K562 (cell line): ENCODE measurements at regions not wholly inside any gene's neighbourhood (a gene's known extent, or its start where the extent isn't known, plus 50 kb on each side); places are given as distances from the start of the nearest gene placed in this dataset.
A peak's percentile ranks its signal among the peaks of the same experiment; 100 is the strongest.

ENCODE experiments used
- CBX3 ChIP-seq, 2 experiments: IDR thresholded peaks; 1 replicate in 1 of 2; 2 replicates in 1 of 2; pipeline ENCODE4 v1.6.1; 2012; ENCODE audit warnings: inconsistent platforms in 2 of 2, low read length in 2 of 2, borderline replicate concordance in 1 of 2, control low read depth in 1 of 2
- CTBP1 ChIP-seq: fragments of 450-650 bp; IDR thresholded peaks from 2 replicates; pipeline ENCODE4 v1.6.1; 2016; ENCODE audit warnings: borderline replicate concordance
- FOXA3 ChIP-seq, 2 experiments: fragments of 450-650 bp in 1 of 2; sonication (generic) in 1 of 2; formaldehyde crosslinking; IDR thresholded peaks in 1 of 2; conservative IDR thresholded peaks in 1 of 2; 2 replicates each; pipeline versions ENCODE4 v1.4.0 to v1.8.0; 2020 to 2022; ENCODE audit warnings: mild to moderate bottlenecking in 2 of 2, missing genetic modification reagents in 1 of 2
- GATA2 ChIP-seq: sonication (generic); formaldehyde crosslinking; IDR thresholded peaks from 2 replicates; pipeline ENCODE4 v1.4.0; 2020; ENCODE audit warnings: mild to moderate bottlenecking, missing genetic modification reagents
- HMG20A ChIP-seq: fragments of 450-650 bp; formaldehyde crosslinking; conservative IDR thresholded peaks from 2 replicates; pipeline ENCODE4 v1.4.0; 2020; ENCODE audit warnings: mild to moderate bottlenecking, mixed read lengths
- MCM7 ChIP-seq, 2 experiments: fragments of 450-650 bp; IDR thresholded peaks; 2 replicates each; pipeline ENCODE4 v1.6.1; 2016 to 2018
- MGA ChIP-seq: fragments of 450-650 bp; IDR thresholded peaks from 2 replicates; pipeline ENCODE4 v1.6.1; 2016; ENCODE audit warnings: mild to moderate bottlenecking, moderate library complexity
- MYC ChIP-seq, 2 experiments: fragments of 250-450 bp in 1 of 2; sonication (Bioruptor Pico) in 1 of 2; IDR thresholded peaks; 2 replicates each; pipeline versions ENCODE4 v1.5.1 to v1.6.1; 2012 to 2021; ENCODE audit warnings: low read depth in 2 of 2, borderline replicate concordance in 1 of 2, improper control_type of control experiment in 1 of 2, low read length in 1 of 2, mild to moderate bottlenecking in 1 of 2, moderate library complexity in 1 of 2
- NCOA4 ChIP-seq: fragments of 450-650 bp; IDR thresholded peaks from 2 replicates; pipeline ENCODE4 v1.6.1; 2018; ENCODE audit warnings: mild to moderate bottlenecking; ENCODE audit not compliant: partially characterized antibody
- PHB2 ChIP-seq: fragments of 450-650 bp; IDR thresholded peaks from 2 replicates; pipeline ENCODE4 v1.6.1; 2017; ENCODE audit warnings: low read depth
- RCOR1 ChIP-seq, 2 experiments: IDR thresholded peaks; 2 replicates each; pipeline ENCODE4 v1.6.1; 2012; ENCODE audit warnings: low read depth in 2 of 2, low read length in 2 of 2, borderline replicate concordance in 1 of 2, improper control_type of control experiment in 1 of 2
- XRCC3 ChIP-seq: fragments of 450-650 bp; IDR thresholded peaks from 2 replicates; pipeline ENCODE4 v1.6.1; 2017; ENCODE audit warnings: mild to moderate bottlenecking, moderate library complexity
- XRCC5 ChIP-seq: fragments of 200-400 bp; formaldehyde crosslinking; IDR thresholded peaks from 2 replicates; pipeline ENCODE4 v1.6.1; 2017; ENCODE audit warnings: low read depth, mild to moderate bottlenecking, low read length
- ZNF354B ChIP-seq: fragments of 250-450 bp; sonication (Bioruptor Pico); IDR thresholded peaks from 2 replicates; pipeline ENCODE4 v1.4.0; 2020
- TF ChIP-seq, protein P1 (sequence below), 2 experiments: IDR thresholded peaks; 2 replicates each; pipeline ENCODE4 v1.6.1; 2011; ENCODE audit warnings: borderline replicate concordance in 1 of 2, control low read depth in 1 of 2, low read depth in 1 of 2, low read length in 1 of 2, mild to moderate bottlenecking in 1 of 2, mixed read lengths in 1 of 2, moderate library complexity in 1 of 2; ENCODE audit not compliant: insufficient read depth in 1 of 2, insufficient read length in 1 of 2, poor library complexity in 1 of 2, severe bottlenecking in 1 of 2; ENCODE audit errors: extremely low read depth in 1 of 2

DNA sequence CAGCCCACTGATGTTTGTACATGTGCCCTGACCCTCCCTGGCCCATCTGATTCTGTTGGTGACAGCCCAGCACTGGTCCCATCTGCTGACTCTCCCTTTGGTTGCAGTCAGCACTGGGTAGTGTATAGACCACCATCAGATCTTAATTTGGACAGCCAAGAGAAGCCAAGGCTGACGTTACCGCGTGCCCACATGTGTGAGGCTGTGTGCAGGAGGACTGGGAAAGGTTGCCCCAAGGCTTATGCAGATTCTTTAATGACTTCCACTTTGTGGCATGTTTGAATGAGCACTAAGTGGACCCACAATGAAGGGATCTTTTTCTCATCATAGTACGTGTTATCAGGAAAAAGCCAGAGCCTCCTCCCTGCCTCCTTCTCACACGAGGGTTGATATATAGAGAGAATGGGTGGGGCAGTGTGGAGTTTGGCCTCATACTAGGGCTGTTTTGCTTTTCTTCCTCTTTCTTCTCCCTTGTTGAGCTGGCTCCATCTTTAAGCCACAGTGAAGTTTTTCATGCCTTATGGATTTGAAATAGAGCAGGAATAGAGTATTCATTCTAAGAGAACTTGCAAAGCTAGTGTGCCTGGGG is 93.5 kb downstream of the NAV1 start (continued):
- TF ChIP-seq MGA (peak; percentile 82), NCOA4 (no peak), CBX3 (IDR thresholded peaks at IDR 0.05; ENCODE audit: borderline replicate concordance in 1 of 2, low read length in 2 of 2) (no peak), FOXA3 (CRISPR knock-in tag; conservative IDR thresholded peaks at IDR 0.05 in 1 of 2, IDR thresholded peaks at IDR 0.05 in 1 of 2) (no peak), MCM7 (IDR thresholded peaks at IDR 0.05) (no peak), CTBP1 (peak; percentile 85; the same call in 1 of the 2 replicates), ZNF354B (CRISPR knock-in tag) (no peak), HMG20A (CRISPR knock-in tag) (no peak), GATA2 (CRISPR knock-in tag) (no peak), XRCC5 (no peak), RCOR1 (IDR thresholded peaks at IDR 0.05; ENCODE audit: borderline replicate concordance in 1 of 2, low read depth in 2 of 2, low read length in 2 of 2) (peak in 1 of 2 experiments; percentile 72; a peak in 1 of 4 replicates), MYC (IDR thresholded peaks at IDR 0.05; ENCODE audit: low read depth, low read length) (no peak), MYC (CRISPR knock-in tag; IDR thresholded peaks at IDR 0.05; ENCODE audit: borderline replicate concordance, low read depth) (no peak), XRCC3 (no peak), PHB2 (no peak)
- TF ChIP-seq, protein P1, sequence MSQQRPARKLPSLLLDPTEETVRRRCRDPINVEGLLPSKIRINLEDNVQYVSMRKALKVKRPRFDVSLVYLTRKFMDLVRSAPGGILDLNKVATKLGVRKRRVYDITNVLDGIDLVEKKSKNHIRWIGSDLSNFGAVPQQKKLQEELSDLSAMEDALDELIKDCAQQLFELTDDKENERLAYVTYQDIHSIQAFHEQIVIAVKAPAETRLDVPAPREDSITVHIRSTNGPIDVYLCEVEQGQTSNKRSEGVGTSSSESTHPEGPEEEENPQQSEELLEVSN (IDR thresholded peaks at IDR 0.05; ENCODE audit: borderline replicate concordance in 1 of 2, extremely low read depth in 1 of 2, insufficient read depth in 1 of 2, insufficient read length in 1 of 2, low read depth in 1 of 2, low read length in 1 of 2, poor library complexity in 1 of 2, severe bottlenecking in 1 of 2), result peak in 1 of 2 experiments; percentile 18
